GM12865 (cell line): ENCODE measurements at regions not wholly inside any gene's neighbourhood (a gene's known extent, or its start where the extent isn't known, plus 50 kb on each side); places are given as distances from the start of the nearest gene placed in this dataset.

ENCODE experiments used
- DNase-seq: peaks from one replicate; pipeline ENCODE4 v3.0.0; 2010; ENCODE audit warnings: low read depth
- H3K4me3 ChIP-seq: 2 replicates; pipeline ENCODE4 v1.5.1; 2011; ENCODE audit warnings: mild to moderate bottlenecking, low read depth, low read length, control low read depth
- CTCF ChIP-seq: IDR thresholded peaks from 2 replicates; pipeline ENCODE4 v1.5.1; 2011; ENCODE audit warnings: low read length, control low read depth, low read depth, inconsistent platforms; ENCODE audit not compliant: insufficient read depth; ENCODE audit errors: missing control alignments

- no peak for TF ChIP-seq CTCF
- no peak overlapping the region for H3K4me3 ChIP-seq
- no peak for DNase-seq
Measured at GRCh38 chr10:29407280-29407858, 118.5 kb downstream of the LYZL1 start.
